HG03045 (cell line): ENCODE measurements at regions not wholly inside any gene's neighbourhood (a gene's known extent, or its start where the extent isn't known, plus 50 kb on each side); places are given as distances from the start of the nearest gene placed in this dataset.

ENCODE experiments used
- ATAC-seq: cut with Tn5 transposase; IDR thresholded peaks from one replicate; pipeline ENCODE4 v1.9.1; 2021; ENCODE audit warnings: mild to moderate bottlenecking, moderate library complexity; ENCODE audit not compliant: unreplicated experiment

DNA sequence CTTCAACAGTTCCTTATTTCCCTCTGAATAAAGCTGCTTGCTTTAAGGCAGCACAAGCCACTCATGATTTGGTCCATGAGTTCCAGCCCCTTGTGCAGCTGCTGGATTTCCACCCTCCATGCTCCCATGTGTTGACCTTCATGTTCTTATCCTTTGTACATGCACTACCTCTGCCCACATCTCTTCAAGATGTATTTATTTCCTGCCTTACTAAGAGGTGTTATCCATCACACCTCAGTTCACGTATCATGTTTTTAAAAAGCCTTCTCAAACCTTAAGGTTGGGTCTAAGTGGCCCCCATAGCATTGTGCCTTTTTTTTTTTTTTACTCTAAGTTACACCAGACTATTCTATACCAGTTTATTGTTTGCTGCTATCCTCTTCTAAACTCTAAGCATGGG is 107.7 kb downstream of the SIPA1L2 start:
- no peak for ATAC-seq

DNA sequence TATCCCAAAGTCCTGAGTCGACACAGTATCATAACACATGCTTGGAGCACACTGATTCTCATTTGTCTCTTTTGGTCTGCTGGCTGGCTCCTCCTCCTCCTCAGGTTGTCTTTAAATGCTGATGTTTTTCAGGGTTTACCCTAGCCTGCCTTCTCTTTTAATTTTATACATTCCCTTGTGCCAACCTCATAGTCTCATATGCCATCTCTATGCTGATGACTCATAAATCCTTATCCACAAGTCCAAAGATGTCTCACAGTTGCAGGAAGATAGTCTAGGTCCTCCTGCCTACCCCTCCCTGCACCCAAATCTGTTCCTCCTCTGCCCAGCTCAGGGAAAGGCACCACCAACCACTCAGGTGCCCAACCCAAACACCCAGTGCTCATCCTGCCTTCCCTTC is 108.3 kb downstream of the SIPA1L2 start:
- no peak for ATAC-seq

DNA sequence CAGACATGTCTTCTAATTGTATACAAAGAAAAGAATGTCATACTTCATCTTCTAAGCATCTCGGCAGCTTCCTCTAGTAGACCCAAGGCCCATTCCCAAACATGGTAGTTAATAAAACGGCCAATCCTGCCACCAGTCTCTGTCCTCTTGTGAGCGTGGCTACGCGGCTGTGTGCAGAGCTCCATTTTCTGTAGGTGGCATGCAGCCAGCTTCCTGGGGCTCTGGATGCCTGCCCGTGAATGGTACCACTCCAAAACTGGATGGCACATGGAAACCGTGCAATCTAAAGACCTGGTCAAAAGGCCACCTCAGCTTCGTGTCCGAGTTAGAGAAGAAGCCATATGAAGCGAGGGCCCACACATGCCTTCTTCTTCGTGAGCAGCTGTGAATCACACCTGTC is 110.7 kb downstream of the SIPA1L2 start:
- no peak for ATAC-seq

DNA sequence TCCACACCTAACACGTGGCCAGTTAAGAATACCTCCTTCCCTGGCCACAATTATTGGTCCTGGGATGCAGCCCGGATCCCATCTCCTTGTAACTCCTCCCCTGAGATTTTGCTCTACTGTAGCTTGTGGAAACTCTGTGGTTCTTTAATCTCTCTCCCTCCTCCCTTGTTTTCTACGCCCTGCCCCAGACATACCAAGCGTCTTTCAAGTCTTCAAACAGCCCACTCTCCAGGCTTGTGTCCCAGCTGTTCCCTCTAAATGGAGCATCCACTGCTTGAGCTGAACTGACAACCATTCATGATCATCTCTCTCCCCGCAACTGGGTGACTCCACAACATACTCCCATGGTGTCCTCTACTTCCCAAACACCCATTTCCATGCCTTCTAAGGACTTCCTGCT is 111.6 kb downstream of the SIPA1L2 start:
- ATAC-seq = no peak

DNA sequence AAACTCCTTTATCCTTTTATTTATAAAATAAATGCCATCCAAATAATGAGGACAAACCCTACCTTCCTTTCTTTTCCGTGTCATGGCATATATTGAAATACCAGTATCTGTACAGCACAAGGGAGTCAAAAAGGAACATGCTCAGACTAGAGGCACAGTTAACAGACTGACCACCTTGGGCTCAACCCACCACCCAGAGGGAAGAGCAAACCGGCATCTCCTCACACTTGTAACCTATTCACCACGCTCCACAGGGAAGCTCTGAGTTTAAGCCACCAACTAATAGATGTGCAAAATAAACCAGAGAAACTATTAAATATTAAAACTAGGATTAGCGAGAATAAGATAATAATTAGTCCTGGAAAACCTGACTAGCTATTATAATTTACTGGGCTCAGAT is 112.7 kb downstream of the SIPA1L2 start:
- no peak for ATAC-seq

DNA sequence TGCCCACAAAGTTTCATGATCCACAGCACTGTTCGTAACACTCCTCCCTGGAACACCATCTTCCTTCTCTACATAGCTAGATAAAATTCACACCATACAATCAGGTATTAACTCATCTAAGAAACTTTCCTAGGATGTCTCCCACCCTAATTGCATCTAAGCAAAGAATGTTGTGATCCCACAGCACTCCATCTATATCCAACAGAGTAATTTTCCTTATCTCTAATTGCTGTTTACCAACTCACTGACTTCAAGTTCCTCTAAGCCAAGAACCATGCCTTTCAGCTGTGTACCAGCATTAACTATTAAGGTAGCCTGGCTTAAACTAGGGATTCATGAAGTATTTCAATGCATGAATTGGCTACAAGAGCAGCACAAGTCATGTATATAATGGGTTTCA is 114.2 kb downstream of the SIPA1L2 start:
- no peak for ATAC-seq

DNA sequence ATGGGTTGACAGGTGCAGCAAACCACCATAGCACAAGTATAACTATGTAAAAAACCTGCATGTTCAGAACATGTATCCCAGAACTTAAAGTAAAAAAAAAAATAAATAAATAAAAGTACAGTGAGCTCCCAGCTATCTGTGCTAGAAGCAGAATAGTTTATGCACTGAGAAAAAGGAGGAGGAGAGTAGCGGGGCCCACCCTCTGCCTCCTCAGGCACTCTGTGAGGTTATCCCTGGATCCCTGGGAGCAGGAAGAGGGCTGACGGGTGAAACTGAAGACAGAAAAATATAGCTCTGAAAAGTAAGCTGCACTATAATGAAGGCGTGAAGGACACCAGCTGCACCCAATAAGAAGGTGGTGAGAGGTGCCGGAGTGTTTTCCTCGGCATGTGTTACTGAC is 117.2 kb downstream of the SIPA1L2 start:
- no peak for ATAC-seq

DNA sequence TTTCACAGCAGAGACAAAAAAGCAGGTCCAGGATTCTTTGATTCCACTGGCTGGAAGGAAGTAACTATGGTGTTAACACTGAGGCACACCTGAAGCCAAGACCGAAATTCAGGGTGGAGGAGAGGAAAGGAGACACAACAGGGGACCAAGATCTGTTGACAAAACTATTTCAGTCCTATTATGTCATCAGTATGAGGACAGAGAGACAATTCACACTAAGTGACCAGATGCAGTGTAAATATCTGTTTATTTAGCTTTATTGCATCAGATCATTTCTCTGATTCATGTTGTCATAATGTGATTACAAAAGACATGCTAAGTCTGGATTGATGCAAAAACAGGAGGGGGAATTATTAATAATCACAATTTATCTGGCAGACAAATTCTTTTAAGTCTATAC is 118.8 kb downstream of the SIPA1L2 start:
- ATAC-seq = no peak

DNA sequence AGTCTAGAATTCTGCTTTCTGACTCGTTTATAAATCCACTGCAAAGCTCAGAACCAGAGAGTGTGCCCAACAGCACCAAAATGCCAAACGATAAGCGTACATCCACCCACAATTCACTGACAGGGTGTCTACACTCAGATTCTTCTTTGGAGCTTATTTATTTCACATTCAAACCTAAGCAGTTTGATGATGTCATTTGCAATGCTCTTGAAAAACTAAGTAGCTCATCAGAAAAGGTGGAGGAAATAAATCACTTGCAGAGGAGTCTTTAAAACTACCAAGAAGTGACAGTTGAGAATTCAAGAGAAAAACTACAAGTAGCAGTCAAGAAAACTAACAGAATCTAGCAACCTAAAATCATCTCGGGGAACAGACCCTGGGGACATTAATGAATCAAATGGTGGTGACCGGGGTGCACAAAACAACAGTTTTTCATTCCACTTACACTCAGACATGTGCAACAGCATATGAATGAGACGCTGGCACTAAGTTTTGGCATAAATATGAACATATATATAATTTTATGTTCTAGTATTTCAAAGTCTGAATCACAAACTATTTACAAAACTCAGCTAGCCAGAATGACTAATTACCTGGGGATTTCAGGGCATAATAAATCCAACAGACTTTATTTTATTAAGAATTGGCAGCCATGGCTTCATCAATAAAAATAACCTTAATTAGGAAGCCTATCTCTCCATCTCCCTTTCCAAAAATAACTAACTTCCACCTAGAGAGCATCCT is 119.4 kb downstream of the SIPA1L2 start:
- ATAC-seq = no peak

DNA sequence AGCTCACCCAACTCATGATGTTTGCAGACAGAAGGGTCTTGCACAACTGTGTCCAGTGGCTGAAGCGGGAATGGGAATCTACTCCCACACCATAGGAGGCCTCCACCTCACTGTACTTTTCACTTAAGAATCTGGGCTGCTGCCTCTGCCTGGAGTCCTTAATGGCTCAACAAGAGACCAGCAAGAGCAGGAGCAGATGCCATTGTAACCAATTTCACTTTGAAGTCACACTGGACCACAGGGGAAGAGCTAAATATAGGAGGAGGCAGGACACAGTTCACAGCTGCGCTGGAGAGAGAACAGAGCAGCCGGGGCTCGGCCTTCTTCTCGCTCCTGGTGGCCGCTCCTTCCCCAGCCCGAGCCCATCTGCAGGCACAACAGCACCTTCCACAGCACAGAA is 120.4 kb downstream of the SIPA1L2 start:
- ATAC-seq = no peak

DNA sequence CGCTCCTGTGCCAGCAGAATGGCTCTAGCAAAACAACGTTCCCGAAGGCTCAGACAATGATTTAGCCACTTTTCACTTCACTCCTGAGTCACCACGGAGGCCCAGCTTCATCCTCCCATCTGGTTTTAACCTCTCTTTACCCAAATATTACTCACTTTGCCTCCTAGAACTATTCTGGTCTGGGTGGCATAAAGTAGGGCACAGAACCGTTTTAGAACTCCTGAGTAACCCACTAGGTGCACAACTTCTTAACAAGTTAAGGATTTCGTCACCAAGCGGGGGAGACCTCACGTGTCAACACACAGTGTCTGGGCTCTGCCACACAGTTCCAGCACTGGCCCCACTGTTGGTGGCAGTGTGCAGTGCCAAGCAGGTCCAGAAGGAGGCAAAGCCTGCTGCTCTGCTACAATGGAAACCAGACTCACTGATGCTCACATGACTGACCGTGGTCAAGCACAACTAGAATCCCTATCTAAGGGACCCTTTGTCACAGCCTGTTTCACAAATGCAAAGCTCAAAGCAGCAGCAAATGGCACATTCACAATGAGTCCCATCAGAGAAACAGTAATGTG is 121.7 kb downstream of the SIPA1L2 start:
- ATAC-seq = no peak

DNA sequence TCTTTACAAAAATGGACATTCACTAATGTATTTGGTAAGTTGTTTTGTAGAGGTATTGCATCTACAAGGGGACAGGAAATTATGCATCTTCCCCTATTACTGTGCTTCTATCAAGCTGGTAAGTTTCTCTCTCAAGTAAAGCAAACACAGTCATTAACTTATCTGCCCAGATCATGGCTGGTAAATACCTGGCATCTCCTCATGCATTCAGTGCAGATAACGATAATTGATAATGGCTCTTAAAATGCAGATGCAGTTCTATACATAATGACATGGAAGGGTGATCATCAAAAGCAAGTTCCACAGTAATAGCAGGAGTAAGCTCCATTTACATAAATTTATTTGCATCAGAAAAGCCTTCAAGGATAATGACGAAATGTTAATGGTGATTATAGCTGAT is 122.4 kb downstream of the SIPA1L2 start:
- no peak for ATAC-seq

DNA sequence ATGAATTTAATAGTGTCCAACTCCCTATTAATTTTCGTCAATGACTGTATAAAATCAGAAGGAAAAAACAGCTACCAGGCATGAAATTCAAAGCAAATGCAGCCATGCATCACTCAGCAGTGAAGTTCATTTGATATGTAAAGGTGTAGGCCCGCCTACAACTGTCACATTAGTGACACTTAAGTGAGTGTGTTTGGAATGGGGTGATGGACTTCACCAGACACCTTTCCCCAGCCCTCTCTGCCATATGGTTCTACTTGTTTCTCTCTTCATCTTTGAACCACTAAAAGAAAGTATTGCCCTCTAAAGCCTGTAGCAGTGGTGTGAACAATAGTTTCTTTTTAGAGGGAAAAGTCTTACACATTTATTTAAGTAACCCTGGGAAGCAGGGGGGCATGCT is 124.0 kb downstream of the SIPA1L2 start:
- no peak for ATAC-seq

DNA sequence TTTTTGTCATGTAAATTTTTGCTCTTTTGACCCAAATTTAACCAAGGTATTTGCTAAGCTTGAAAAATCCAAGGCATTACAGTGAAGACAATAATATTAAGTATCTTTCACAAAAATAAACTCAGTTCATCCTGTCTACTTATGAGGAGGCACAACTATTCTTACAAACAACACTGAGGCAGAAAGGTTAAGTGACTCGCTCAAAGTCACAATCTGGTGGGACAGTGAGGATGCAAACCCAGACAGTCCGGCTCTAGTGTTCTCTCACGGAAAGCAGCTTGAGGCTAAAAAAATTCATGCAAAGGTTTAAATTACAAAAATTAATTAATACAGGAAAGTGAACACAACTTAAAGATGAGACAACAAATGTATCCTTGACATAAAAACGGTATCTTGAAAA is 125.3 kb downstream of the SIPA1L2 start:
- ATAC-seq = no peak

DNA sequence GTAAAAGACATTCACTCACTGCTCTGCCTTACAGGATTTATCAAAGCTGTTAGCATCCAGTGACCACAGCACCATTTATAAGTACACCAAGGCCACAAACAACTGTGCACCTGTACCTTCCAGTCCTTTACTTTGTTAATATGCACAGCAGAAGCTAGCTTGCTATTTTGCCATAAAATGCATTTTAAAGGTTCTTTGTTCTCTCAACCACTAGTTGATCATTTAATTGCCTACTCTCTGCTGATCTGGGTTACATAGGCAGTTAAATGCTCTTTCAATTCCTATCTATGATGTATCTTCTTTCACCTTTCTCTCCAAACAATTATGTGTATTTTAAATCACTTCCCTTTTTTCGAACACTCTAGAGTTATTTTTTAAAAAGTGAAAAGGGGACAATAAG is 126.4 kb downstream of the SIPA1L2 start:
- ATAC-seq = no peak

DNA sequence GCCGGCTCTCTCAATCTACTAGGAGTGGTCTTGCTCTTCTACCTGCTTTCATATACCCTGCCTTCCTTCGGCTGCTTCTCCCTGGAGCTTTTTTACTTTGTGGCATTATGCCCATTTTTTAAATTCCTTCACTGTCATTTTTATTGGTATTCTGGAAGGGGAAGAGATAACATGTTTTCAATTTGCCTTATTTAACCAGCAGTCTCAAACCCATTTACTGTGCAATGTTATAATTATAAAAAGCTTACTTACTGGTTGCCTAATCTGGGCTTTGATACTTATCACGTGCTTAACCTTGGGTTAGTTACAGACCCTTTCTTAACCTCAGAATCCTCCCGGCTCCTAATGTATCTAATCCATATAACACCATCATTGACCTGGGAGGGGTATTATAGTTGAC is 128.1 kb downstream of the SIPA1L2 start:
- ATAC-seq = no peak

DNA sequence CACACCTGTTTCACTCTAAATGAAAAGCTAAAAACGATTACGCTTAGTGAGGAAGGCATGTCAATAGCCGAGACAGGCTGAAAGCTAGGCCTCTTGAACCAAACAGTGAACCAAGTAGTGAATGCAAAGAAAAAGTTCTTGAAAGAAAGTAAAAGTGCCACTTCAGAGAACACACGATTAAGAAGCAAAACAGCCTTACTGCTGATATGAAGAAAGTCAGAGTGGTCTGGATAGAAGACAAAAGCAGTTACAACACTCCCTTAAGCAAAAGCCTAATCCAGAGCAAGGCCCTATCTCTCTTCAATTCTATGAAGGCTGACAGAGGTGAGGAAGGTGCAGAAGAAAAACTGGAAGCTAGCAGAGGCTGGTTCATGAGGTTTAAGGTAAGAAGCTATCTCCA is 130.7 kb downstream of the SIPA1L2 start:
- ATAC-seq = no peak

DNA sequence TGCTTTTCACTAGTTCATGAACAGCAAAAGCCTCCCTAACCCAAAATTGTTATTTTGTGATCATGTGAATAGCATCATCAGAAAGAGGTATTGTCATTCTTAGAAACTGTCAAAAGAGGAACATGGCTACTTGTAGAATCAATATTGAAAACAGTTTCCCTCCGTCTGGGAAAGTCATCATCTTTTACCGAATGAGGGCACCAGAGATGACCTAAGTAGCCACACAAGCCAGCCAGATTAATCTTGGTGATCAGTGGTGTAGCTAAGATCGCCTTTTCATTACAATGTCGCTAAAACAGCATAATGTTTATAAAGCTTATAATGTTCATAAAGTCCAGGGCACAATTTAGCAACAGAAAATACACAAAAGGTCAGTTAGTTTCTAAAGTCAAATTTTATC is 136.1 kb downstream of the SIPA1L2 start:
- ATAC-seq = no peak

DNA sequence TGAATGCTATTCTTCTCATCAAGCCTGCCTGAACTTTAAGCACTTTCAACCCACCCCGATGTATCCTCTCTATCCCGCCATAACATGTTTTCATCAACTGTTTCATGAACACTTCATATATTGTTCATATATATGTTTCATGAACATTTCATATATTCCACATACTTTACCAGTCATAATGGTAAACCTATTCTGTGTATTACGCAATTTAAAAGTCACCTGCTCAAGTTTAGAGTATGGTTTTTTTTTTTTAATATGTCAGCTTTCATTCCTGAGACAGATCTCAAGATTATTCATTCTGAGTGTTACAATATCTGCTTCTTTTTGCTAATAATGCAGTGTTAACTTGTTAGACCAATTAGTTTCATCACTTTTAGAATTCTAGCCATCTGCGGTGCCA is 140.7 kb downstream of the SIPA1L2 start:
- ATAC-seq = no peak

DNA sequence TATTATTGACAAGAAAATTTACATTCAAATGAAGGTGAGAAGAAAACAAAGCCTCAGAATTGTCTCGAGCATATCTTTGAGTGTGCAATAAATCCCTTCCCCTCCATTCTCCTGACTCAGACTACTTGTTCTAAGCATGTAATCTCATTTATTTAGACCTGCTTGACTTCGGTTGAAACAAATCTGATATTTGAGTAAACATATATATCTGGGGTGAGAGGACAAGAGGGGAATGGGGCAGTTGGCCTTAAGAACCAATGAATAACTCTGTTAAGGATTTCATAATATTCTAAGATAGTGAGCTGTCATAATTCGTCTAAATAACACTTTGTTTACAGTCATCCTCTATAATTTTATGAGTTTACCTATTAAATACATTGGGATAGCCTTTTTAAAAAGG is 142.7 kb downstream of the SIPA1L2 start:
- no peak for ATAC-seq

DNA sequence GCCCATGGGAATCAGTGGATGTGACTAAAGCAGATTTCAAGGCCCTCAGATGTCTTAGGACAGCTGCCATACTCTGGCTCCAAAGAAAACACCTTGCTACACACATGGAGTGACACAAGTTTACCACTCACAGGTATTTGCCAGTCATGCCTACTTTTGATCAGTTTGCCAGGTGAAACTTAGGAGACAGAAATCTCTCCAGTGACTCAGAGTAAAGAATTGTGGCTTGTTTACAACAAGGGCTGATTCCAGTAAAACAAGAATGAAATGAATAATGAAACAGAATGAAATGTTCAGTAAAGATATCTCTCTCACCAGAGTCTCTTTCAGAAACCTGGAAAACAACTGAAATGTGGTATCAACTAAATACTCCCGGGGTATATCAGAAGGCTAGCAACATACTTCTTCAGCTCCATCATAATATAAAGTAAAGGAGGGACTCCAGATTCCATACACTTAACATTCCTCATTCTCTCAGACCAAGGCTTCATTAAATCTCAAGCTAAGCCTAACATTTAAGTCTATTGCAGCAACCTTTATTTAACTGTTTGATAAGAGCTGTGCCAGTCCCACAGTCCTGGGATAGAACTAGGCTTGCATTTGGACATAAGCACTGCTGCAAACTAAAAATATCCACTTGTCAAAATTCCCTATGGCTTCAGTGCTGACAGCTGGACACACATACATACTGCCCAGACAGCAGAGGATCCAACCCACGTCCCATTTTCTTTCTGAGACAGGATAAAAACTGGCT is 143.3 kb downstream of the SIPA1L2 start:
- ATAC-seq = no peak

DNA sequence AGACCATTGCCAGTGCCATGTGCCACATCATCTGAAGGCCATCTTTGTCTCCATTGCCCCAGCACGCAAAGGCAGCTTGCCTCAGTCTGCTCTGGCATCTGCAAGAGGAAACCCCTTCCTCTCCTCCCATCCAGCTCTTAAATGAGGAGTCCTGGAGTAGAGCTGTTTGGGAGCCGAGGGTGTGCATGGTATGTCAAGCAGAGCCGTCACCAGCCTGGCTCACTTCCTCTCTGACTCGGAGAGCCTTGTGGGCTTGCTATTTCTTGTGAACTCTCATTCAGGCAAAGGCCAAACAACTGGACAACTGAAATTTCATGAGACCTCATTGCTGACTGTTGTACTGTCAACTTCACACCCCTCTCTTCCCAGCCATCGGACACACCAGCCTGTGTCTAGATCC is 143.9 kb downstream of the SIPA1L2 start:
- ATAC-seq = no peak
